Nephron (organoid): ENCODE measurements at regions not wholly inside any gene's neighbourhood (a gene's known extent, or its start where the extent isn't known, plus 50 kb on each side); places are given as distances from the start of the nearest gene placed in this dataset.
"Not testable (repeated sequence)": the region's sequence is repeated elsewhere in the genome, so short reads cannot be mapped to it uniquely, and the experiment has no call there.

Experiments used
- H3K27ac Mint-ChIP-seq, 3 experiments: 2 replicates each; pipeline ENCODE4 v1.8.0; 2020; ENCODE audit warnings: mixed read lengths in 3 of 3, mild to moderate bottlenecking in 2 of 3, moderate library complexity in 1 of 3
- H3K27me3 Mint-ChIP-seq: 2 replicates; pipeline ENCODE4 v1.8.0; 2021; ENCODE audit warnings: low read depth, mild to moderate bottlenecking, moderate library complexity, mixed read lengths
- H3K36me3 Mint-ChIP-seq: 2 replicates; pipeline ENCODE4 v1.8.0; 2020; ENCODE audit warnings: low read depth, mixed read lengths
- H3K4me1 Mint-ChIP-seq: 2 replicates; pipeline ENCODE4 v1.8.0; 2020; ENCODE audit warnings: mixed read lengths
- H3K4me3 Mint-ChIP-seq, 3 experiments: 2 replicates each; pipeline ENCODE4 v1.8.0; 2020; ENCODE audit warnings: mild to moderate bottlenecking in 3 of 3, mixed read lengths in 3 of 3, moderate library complexity in 2 of 3
- H3K9me3 Mint-ChIP-seq: 2 replicates; pipeline ENCODE4 v1.8.0; 2020; ENCODE audit warnings: mixed read lengths
- CTCF ChIP-seq, 3 experiments: fragments of 200-600 bp; sonication (generic); IDR thresholded peaks; one replicate each; pipeline ENCODE4 v1.5.0; 2021; ENCODE audit warnings: antibody characterized with exemption in 3 of 3; ENCODE audit not compliant: unreplicated experiment in 3 of 3

- no peaks in the 10 kb centered on the region for H3K27me3 Mint-ChIP-seq
- H3K36me3 Mint-ChIP-seq: no peaks in the 10 kb centered on the region
- H3K4me1 Mint-ChIP-seq: peaks cover 32% of the 10 kb centered on the region
- no peak for TF ChIP-seq CTCF (IDR thresholded peaks at IDR 0.05; ENCODE audit: unreplicated experiment in 3 of 3)
- H3K4me3 Mint-ChIP-seq: no peak overlapping the region
- no peak overlapping the region for H3K27ac Mint-ChIP-seq
- peaks cover 7% of the 10 kb centered on the region for H3K9me3 Mint-ChIP-seq
These were observed 85.2 kb upstream of the HMCN1 start for GRCh38 chr1:185648858-185649589.

GRCh38 chr1:185647597-185648267 lies 86.5 kb upstream of the HMCN1 start:
- peaks cover 32% of the 10 kb centered on the region for H3K4me1 Mint-ChIP-seq
- peak overlapping the region in 2 of 3 experiments; percentile 4 to 21 for H3K4me3 Mint-ChIP-seq
- H3K27ac Mint-ChIP-seq: peak overlapping the region; percentile 65 to 95 (median 86)
- H3K27me3 Mint-ChIP-seq, H3K36me3 Mint-ChIP-seq, H3K9me3 Mint-ChIP-seq: not testable (repeated sequence)

GRCh38 chr1:185646202-185646683 lies 87.9 kb upstream of the HMCN1 start:
- no peak for TF ChIP-seq CTCF (IDR thresholded peaks at IDR 0.05; ENCODE audit: unreplicated experiment in 3 of 3)
- peak overlapping the region in 2 of 3 experiments; percentile 3 to 42 for H3K4me3 Mint-ChIP-seq
- peaks cover 32% of the 10 kb centered on the region for H3K4me1 Mint-ChIP-seq
- H3K27ac Mint-ChIP-seq: peak overlapping the region; percentile 68 to 95 (median 86)
- H3K36me3 Mint-ChIP-seq: no peaks in the 10 kb centered on the region
- H3K27me3 Mint-ChIP-seq: no peaks in the 10 kb centered on the region
- peaks cover 16% of the 10 kb centered on the region for H3K9me3 Mint-ChIP-seq

GRCh38 chr1:185645686-185646085 lies 88.5 kb upstream of the HMCN1 start:
- H3K4me3 Mint-ChIP-seq: no peak overlapping the region
- no peak for TF ChIP-seq CTCF (IDR thresholded peaks at IDR 0.05; ENCODE audit: unreplicated experiment in 3 of 3)
- H3K27me3 Mint-ChIP-seq: no peaks in the 10 kb centered on the region
- no peaks in the 10 kb centered on the region for H3K36me3 Mint-ChIP-seq
- H3K9me3 Mint-ChIP-seq: peaks cover 16% of the 10 kb centered on the region
- H3K4me1 Mint-ChIP-seq: peaks cover 32% of the 10 kb centered on the region
- peak overlapping the region; percentile 68 to 95 (median 86) for H3K27ac Mint-ChIP-seq

- Mint-ChIP-seq H3K27ac (peak overlapping the region; percentile 71 to 95 (median 86)), H3K4me3 (peak overlapping the region in 1 of 3 experiments; percentile 2), H3K9me3 (peaks cover 16% of the 10 kb centered on the region), H3K4me1 (peaks cover 32% of the 10 kb centered on the region), H3K36me3 (no peaks in the 10 kb centered on the region), H3K27me3 (no peaks in the 10 kb centered on the region)
- no peak for TF ChIP-seq CTCF (IDR thresholded peaks at IDR 0.05; ENCODE audit: unreplicated experiment in 3 of 3)
These were observed 89.0 kb upstream of the HMCN1 start for GRCh38 chr1:185645162-185645640.

GRCh38 chr1:185644531-185644930 lies 89.7 kb upstream of the HMCN1 start:
- H3K4me3 Mint-ChIP-seq: no peak overlapping the region
- H3K36me3 Mint-ChIP-seq: no peaks in the 10 kb centered on the region
- peaks cover 32% of the 10 kb centered on the region for H3K4me1 Mint-ChIP-seq

More at GRCh38 chr1:185644531-185644930, 89.7 kb upstream of the HMCN1 start:
- no peak for TF ChIP-seq CTCF (IDR thresholded peaks at IDR 0.05; ENCODE audit: unreplicated experiment in 3 of 3)
- H3K27ac Mint-ChIP-seq: peak overlapping the region in 2 of 3 experiments; percentile 44 to 95
- H3K27me3 Mint-ChIP-seq: no peaks in the 10 kb centered on the region
- H3K9me3 Mint-ChIP-seq: peaks cover 16% of the 10 kb centered on the region
